GM19452 (cell line): ENCODE measurements at regions not wholly inside any gene's neighbourhood (a gene's known extent, or its start where the extent isn't known, plus 50 kb on each side); places are given as distances from the start of the nearest gene placed in this dataset.

Source experiments
- ATAC-seq: cut with Tn5 transposase; IDR thresholded peaks from one replicate; pipeline ENCODE4 v1.9.1; 2021; ENCODE audit not compliant: unreplicated experiment

- ATAC-seq, result no peak
These were observed 237.0 kb upstream of the UBE2E3 start for GRCh38 chr2:180743401-180743800.

GRCh38 chr2:180742801-180743200 is 237.6 kb upstream of the UBE2E3 start:
- ATAC-seq, result no peak

- ATAC-seq, result no peak
These were observed 241.3 kb upstream of the UBE2E3 start for GRCh38 chr2:180739070-180739469.

- no peak for ATAC-seq
These were observed 244.6 kb upstream of the UBE2E3 start for GRCh38 chr2:180735799-180736198.

GRCh38 chr2:180734382-180734781 is 246.0 kb upstream of the UBE2E3 start:
- no peak for ATAC-seq

GRCh38 chr2:180733330-180733729 is 247.1 kb upstream of the UBE2E3 start:
- ATAC-seq, result no peak

- ATAC-seq, result no peak
These were observed 248.1 kb upstream of the UBE2E3 start for GRCh38 chr2:180732337-180732736.

- ATAC-seq, result no peak
These were observed 249.4 kb upstream of the UBE2E3 start for GRCh38 chr2:180730976-180731375.

- ATAC-seq, result no peak
These were observed 251.4 kb upstream of the UBE2E3 start for GRCh38 chr2:180728928-180729559.

GRCh38 chr2:180723712-180724111 is 256.7 kb upstream of the UBE2E3 start:
- ATAC-seq, result no peak

GRCh38 chr2:180722551-180723239 is 257.7 kb upstream of the UBE2E3 start:
- ATAC-seq, result no peak

- no peak for ATAC-seq
These were observed 259.6 kb upstream of the UBE2E3 start for GRCh38 chr2:180720829-180721228.

- no peak for ATAC-seq
These were observed 262.8 kb upstream of the UBE2E3 start for GRCh38 chr2:180717588-180717987.

- no peak for ATAC-seq
These were observed 263.9 kb upstream of the UBE2E3 start for GRCh38 chr2:180716186-180717180.

- ATAC-seq, result no peak
These were observed 265.4 kb upstream of the UBE2E3 start for GRCh38 chr2:180715044-180715443.

GRCh38 chr2:180709392-180710145 is 270.8 kb upstream of the UBE2E3 start:
- ATAC-seq, result no peak

GRCh38 chr2:180707884-180708205 is 272.6 kb upstream of the UBE2E3 start:
- no peak for ATAC-seq

GRCh38 chr2:180707175-180707883 is 273.1 kb upstream of the UBE2E3 start:
- ATAC-seq, result no peak

GRCh38 chr2:180706694-180707093 is 273.7 kb upstream of the UBE2E3 start:
- no peak for ATAC-seq

- ATAC-seq, result no peak
These were observed 274.9 kb upstream of the UBE2E3 start for GRCh38 chr2:180705551-180705950.
